HG02885 (cell line): ENCODE measurements at regions not wholly inside any gene's neighbourhood (a gene's known extent, or its start where the extent isn't known, plus 50 kb on each side); places are given as distances from the start of the nearest gene placed in this dataset.
A peak's percentile ranks its signal among the peaks of the same experiment; 100 is the strongest.
"Not testable (repeated sequence)": the region's sequence is repeated elsewhere in the genome, so short reads cannot be mapped to it uniquely, and the experiment has no call there.

ENCODE experiments used
- ATAC-seq: cut with Tn5 transposase; IDR thresholded peaks from one replicate; pipeline ENCODE4 v1.9.1; 2021; ENCODE audit warnings: mild to moderate bottlenecking; ENCODE audit not compliant: unreplicated experiment, poor library complexity

DNA sequence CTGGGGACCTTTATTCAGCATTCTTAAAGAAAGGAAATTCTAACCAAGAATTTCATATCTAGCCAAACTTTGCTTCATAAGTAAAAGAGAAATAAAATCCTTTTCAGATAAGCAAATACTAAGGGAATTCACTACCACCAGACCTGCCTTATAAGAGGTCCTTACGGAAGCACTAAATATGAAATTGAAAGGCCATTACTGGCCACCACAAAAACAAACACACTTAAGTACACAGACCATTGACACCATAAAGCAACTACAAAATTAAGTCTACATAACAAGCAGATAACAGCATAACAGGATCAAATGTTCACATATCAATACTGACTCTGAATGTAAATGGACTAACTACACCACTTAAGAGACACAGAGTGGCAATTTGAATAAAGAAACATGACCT lies 361.4 kb upstream of the POU5F2 start:
- no peak for ATAC-seq

DNA sequence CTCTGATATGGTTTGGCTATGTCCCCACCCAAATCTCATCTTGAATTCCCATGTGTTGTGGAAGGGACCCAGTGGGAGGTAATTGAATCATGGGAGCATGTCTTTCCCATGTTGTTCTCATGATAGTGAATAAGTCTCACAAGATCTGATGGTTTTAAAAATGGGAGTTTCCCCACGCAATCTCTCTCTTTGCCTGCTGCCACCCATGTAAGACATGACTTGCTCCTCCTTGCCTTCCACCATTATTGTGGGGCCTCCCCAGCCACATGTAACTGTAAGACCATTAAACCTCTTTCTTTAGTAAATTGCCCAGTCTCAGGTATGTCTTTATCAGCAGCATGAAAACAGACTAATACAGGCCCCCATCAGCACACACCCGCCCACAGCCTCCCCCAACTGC lies 356.0 kb upstream of the POU5F2 start:
- not testable (repeated sequence) for ATAC-seq

DNA sequence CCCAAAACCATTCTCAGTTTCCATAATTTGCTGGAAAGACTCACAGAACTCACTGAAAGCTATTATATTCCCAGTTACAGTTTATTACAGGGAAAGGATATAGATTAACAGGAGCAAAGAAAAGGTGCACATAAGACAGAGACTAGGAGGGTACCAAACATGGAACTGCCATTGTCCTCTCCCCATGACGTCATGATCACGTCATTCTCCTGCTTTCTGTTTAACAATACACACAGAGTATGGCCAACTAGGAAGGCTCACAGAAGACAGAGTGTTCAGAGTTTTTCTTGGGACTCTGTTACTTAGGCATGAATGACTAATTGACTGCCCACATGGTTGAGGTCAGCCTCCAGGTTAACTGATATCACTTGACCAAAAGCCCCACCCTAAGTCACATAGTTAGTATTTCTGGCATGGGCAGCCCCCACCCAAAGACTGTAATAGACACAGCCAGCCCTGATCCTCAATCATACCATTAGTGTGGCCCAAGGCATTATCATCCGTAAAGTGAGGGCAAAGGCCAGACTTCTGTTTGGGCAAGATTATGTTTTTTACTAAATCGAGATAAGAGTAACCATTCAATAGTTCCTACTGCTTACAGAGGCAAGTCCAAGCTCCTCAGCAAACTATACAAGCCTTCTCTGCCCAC lies 353.5 kb upstream of the POU5F2 start:
- no peak for ATAC-seq

DNA sequence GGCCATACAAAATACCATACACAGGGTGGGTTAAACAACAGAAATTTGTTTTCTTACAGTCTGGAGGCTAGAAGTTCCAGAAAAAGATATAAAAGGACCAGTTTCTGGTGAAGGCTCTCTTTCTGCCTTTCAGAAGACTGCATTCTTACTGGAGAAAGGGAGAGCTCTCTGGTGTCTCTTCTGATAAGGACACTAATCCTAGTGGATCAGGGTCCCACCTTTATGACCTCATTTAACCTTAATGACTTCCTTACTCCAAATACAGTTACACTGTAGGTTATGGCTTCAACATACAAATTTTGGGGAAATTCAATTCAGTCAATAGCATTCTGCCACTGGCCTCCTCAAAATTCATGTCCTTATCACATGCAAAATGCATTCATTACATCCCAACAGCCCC lies 351.9 kb upstream of the POU5F2 start:
- ATAC-seq, result no peak

DNA sequence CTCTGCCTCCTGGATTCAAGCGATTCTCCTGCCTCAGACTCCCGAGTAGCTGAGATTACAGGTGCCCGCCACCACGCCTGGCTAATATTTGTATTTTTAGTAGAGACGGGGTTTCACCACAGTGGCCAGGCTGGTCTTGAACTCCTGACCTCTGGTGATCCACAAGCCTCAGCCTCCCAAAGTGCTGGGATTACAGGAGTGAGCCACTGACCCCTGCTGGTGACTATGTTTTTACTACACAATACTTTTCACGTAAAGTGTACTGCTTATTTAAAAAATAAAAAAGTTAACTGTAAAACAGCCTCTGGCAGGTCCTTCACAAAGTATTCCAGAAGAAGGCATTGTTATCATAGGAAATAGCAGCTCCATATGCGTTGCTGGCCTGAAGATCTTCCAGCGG lies 345.2 kb upstream of the POU5F2 start:
- ATAC-seq, result not testable (repeated sequence)

DNA sequence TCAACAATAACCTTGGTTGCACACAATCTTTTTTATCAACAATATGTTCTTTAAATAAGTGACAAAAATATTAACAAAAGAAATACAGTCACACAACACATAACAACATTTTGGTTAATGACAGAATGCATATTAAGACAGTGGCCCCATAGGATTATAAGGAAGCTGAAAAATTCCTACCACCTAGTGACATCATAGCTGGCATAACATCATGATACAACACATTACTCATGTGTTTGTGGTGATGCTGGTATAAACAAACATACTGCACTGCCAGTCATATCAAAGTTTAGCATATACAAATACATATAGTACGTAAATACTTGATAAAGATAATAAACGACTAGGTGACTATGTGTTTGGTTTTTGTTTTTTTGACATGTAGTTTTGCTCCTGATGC lies 344.8 kb upstream of the POU5F2 start:
- no peak for ATAC-seq

DNA sequence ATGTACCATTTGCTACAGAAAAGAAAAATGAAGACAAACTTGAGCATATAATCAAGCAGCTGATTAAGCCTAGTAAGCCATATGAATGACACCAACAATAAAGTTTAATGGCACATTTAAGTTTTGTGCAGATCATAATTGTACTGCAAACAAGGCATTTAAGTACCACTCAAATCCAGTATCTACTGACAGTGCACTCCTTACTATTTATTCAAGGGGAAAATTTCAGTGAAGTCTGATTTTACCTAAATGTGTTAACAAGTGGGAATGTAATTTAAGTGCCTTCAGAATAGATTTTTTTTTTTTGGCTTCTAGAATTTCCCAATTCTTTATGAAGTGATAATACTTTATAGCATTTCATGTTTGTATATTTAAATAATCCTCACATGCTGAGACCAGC lies 341.0 kb upstream of the POU5F2 start:
- no peak for ATAC-seq

DNA sequence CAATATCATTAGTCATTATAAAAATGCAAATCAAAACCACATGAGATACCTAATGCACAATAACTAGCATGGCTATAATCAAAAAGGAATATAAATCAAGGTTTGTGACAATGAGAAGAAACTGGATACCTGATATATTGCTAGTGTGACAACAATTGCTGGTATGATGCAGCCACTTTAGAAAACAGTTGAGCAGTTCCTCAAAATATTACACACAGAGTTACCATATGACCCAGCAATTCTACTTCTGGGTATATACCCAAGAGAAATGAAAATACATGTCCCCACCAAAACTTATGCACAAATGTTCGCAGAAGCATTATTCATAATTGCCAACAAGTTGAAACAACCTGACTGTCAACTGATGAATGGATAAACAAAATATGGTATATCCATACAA lies 339.7 kb upstream of the POU5F2 start:
- no peak for ATAC-seq

DNA sequence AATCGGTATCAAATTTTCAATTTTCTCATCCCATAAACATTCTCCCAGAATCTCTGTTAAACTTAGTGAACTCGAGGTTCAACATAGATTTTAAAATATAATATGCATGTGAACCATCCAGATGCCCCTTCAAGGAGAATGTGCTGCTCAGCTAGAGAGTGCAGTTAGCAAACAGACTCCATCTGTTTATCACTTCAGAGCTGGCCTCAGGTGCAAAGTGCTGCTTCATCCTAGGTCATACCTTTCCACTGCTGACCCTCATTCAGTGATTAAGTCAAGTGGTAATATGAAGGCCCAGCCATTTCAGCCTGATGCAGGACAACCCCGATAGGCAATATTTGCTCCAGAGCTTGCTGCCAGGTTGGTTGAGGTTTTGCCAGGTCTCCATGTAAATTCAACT lies 339.0 kb upstream of the POU5F2 start:
- no peak for ATAC-seq

DNA sequence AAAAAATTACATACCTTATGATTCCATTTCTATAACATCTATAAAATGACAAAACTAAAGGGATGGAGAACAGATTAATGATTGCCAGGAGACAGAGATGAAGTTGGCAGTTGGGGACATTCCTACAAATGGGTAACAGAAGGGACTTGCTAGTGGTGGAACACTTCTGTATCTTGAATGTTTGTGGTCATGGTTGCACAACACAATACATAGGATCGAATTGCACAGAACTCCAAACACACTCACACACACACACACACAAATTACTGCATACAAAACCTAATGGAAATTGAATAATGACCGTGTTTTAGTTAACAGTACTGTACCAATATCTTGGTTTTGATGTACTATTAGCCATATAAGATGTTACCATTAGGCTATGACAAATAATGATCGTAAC lies 330.7 kb upstream of the POU5F2 start:
- ATAC-seq, result no peak

DNA sequence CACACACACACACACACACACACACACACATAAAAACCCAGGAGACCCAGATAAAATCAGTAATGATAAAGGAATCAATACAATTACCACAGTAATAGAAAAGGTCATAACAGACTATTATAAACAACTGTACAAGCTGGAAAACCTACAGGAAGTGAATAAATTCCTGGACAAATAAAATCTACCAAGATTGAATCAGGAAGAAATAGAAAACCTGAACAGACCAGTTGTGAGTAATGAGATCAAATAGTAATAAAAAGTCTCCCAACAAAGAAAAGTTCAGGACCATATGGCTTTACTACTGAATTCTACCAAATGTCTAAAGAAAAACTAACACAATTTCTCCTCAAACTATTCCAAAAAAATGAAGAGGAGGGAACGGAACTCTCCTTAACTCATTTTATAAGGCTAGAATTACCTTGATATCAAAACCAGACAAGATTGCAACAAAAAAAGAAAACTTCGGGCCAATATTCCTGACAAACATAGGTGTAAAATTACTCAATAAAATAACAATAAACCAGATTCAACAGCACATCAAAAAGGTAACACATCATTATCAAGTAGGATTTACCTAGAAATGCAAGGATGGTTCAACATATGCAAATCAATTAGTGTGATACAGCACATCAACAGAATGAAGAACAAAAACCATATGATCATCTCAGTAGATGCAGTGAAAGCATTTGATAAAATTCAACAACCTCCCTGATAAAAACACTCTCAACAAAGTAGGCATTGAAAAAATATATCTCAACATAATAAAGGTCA lies 325.2 kb upstream of the POU5F2 start:
- ATAC-seq, result no peak

DNA sequence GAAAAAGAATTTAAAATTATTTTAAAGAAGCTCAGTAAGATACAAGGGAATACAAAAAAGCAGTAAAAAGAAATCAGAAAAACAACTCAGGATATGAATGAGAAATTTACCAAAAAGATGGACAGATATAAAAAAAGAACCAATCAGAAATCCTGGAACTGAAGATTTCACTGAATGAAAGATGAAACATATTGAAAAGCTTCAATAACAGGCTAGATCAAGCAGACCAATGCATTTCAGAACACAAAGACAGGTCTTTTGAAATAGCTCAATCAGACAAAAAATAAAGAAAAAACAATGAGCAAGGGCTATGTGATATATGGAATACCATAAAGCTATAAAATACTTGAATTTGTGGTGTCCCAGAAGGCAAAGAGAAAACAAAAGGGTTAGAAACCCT lies 322.6 kb upstream of the POU5F2 start:
- ATAC-seq, result no peak

DNA sequence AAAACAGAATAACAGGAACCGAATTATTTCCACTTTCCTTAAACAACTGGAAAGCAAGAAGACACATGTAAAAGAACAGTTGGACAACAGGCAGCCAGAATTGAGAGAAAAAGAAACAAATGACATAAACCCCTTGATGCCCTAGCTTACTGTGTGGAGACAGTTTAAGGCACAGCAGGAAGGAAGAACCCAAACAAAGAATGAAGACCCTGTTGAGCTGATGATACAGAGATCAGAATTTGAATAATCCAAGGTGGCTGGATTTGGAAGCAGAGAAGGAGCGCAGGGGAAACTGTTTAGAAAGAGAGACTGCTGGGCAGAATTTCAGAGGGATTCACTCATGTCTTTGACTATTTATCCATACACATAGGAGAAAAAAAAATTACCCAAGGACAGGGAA lies 316.3 kb upstream of the POU5F2 start:
- ATAC-seq, result no peak

DNA sequence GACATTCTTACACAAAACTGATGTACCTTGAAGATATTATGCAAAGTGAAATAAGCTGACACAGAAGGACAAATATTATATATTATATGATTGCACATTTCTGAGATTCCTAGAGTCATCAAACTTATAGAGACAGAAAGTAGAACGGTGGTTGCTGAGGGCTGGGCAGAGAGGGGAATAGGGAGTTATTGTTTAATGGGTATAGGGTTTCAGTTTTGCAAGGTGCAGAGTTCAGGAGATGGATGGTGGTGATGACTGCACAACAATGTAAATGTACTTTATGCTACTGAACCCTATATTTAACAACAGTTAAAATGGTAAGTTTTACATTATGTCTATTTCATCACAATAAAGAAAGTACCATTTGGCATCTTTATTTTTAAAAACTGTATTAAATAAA lies 315.8 kb upstream of the POU5F2 start:
- no peak for ATAC-seq

DNA sequence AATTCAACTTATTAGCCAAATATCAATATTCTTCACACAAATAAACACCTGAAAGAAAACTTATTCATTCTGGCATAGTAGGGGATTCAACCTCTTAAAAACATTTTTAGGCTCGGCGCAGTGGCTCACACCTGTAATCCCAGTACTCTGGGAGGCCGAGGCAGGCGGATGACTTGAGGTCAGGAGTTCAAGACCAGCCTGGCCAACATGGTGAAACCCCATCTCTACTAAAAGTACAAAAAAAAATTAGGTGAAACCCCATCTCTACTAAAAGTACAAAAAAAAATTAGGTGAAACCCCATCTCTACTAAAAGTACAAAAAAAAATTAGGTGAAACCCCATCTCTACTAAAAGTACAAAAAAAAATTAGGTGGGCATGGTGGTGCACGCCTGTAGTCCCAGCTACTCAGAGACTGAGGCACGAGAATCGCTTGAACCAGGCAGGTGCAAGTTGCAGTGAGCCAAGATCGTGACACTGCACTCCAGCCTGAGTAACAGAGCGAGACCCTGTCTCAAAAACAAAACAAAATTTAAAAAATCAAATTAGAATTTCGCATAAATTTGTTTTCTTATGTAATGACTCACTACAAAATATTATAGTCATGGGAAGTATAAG lies 308.0 kb upstream of the POU5F2 start:
- peak; percentile 65 for ATAC-seq

DNA sequence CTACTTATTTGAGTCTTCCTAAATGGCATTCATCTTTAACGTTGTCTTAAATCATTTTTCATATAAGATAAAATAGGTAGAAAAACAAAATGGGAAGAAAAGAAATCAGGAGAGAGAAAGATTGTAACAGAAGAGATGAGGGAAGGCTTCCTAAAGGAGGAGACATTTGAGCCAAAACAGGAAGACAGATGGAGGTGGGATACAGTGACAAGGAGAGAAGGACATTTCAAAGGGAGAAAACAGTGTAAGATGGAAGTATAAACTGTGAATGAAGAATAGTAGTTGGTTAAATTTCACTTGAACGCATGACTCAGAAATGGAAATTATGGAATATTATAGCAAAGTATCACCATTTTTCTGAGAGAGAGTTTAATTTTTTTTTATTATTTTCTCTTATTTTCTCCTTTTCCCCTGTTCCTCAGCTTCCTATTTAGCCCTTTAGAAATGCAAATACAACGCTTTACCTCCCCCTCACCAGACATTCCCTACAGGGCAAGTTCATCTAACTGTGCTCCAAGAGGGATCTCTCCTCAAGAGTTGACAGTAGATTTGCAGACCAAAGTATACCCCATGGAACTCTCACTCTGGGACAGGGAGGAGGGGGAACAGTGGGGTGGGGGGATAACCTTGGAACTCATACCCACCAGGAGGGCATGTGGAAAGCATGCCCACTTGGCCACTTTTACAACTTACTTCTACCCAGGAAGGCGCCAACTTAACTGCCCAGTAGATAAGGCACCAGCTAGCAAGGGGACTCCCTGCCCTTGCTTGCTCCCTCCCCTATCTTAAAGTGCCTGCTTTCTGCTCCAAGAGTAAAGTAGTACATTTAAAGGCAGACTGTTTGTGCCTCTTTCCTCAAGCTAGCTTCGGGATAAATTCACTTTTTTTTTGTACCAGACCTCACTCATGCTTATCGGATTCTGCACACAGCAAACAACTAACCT lies 304.7 kb upstream of the POU5F2 start:
- ATAC-seq, result no peak

DNA sequence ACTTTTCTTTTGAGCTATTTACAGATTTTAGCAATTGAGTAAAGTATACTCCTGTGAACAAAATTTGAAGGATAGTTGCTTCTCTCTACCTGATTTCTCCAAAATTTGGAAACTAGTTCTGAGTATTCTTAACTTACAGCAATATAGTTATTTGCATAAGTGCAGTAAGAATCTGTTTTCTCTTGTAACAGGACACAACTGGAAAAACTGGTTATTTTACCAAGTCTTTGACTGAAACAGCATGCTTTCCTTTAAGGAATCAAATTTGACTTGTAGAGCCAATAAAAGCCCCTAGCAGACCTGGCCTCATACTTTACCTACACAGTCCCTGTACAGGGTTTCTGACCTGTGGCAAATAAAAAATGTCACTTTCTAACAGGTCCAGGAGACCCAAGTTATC lies 301.9 kb upstream of the POU5F2 start:
- no peak for ATAC-seq

DNA sequence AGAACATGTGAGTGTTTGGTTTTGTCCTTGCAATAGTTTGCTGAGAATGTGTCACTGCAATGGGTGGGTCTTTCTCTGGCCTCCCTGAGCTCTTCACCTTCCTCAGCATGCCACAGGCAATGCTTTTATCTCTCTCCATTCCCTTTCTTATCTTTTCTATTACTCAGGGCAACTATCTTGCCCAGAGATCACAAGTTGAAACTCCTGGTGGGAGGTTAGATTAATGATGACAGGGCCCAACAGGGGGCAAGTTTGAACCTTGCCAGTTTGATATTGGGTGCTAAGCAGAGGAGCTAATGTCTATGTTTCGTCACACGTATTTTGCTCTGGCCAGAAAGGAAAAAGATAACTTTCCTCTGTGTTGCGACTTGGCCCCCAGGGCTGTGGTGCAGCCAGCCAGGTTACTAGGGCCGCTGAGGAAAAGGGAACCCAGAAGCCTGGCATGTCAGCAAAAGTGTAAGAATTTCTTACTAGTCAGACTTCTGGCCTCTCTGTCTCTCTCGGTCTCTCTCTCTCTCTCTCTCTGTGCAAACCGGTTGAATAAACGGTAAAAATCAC lies 299.3 kb upstream of the POU5F2 start:
- no peak for ATAC-seq

DNA sequence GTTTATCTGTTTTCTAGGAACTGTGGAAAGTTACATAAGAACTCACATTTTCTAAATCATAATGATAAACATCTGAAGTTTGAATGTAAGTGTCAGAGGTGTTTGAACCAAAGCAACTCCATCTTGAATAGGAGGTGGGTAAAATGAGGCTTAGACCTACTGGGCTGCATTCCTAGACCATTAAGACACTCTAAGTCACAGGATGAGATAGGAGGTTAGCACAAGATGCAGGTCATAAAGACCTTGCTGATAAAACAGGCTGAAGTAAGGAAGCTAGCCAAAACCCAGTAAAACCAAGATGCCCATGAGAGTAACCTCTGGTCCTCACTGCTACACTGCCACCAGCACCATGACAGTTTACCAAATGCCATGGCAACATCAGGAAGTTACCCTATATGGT lies 297.7 kb upstream of the POU5F2 start:
- ATAC-seq, result no peak

DNA sequence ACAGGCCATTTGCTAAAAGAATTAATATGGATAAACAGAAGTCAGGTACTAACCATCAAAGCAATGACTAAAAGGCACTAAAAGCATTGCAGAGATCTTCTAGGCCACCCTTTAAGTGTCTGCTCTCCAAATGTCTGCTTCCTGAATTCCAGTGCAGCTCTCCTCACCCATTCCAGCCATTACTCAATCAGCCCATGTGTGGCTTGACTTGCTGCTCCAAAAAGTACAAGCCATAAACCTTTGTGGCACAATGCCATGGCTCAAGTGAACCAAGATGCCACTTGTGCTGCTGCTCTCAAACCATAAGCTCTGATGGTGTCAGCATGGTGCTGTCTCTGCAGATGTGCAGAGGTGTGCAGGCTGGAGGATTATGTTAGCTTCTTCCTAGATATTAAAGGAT lies 290.2 kb upstream of the POU5F2 start:
- ATAC-seq, result no peak
